Mesothelial cell of epicardium (in vitro differentiated cells): ENCODE measurements at regions not wholly inside any gene's neighbourhood (a gene's known extent, or its start where the extent isn't known, plus 50 kb on each side); places are given as distances from the start of the nearest gene placed in this dataset.
A peak's percentile ranks its signal among the peaks of the same experiment; 100 is the strongest.

Source experiments
- DNase-seq, 2 experiments: peaks; one replicate each; pipeline ENCODE4 v3.0.0; 2021; ENCODE audit warnings: low spot score in 2 of 2; ENCODE audit not compliant: unreplicated experiment in 2 of 2
- H3K27ac Mint-ChIP-seq: 2 replicates; pipeline ENCODE4 v1.8.0; 2021; ENCODE audit warnings: mixed read lengths
- H3K27me3 Mint-ChIP-seq: 2 replicates; pipeline ENCODE4 v1.8.0; 2021; ENCODE audit warnings: low read depth, mixed read lengths
- H3K36me3 Mint-ChIP-seq: 2 replicates; pipeline ENCODE4 v1.8.0; 2021; ENCODE audit warnings: mixed read lengths
- H3K4me1 Mint-ChIP-seq: 2 replicates; pipeline ENCODE4 v1.8.0; 2021; ENCODE audit warnings: mixed read lengths
- H3K4me3 Mint-ChIP-seq: 2 replicates; pipeline ENCODE4 v1.8.0; 2021; ENCODE audit warnings: mild to moderate bottlenecking, moderate library complexity, mixed read lengths
- H3K9me3 Mint-ChIP-seq: 2 replicates; pipeline ENCODE4 v1.8.0; 2021; ENCODE audit warnings: mixed read lengths
- TF ChIP-seq, protein P1 (sequence below): fragments of 200-600 bp; sonication (generic); IDR thresholded peaks from one replicate; pipeline ENCODE4 v1.5.0; 2021; ENCODE audit warnings: antibody characterized with exemption; ENCODE audit not compliant: unreplicated experiment

DNA sequence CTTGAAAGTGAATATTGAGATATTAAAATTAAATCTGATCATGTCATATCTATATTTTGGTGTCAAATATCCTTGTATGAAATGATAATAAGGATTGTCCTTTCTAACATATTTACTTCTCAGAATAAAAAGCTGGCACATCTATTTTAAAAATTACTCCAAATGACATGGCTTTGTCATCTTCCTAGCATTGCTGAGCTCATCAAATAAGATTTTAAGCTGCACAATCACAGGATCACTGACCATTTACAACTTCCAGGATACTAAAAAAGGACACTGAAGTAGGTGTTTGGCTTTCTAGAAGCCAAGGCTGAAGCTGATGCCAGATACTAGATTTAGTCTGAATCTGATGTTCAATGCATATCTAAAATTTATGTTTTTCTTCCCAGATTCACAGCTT lies 351.1 kb downstream of the BMP4 start:
- Mint-ChIP-seq H3K27ac (no peak overlapping the region), H3K36me3 (no peaks in the 10 kb centered on the region), H3K27me3 (no peaks in the 10 kb centered on the region), H3K4me3 (no peak overlapping the region), H3K4me1 (no peaks in the 10 kb centered on the region), H3K9me3 (no peaks in the 10 kb centered on the region)
- DNase-seq, result no peak
- TF ChIP-seq, protein P1, sequence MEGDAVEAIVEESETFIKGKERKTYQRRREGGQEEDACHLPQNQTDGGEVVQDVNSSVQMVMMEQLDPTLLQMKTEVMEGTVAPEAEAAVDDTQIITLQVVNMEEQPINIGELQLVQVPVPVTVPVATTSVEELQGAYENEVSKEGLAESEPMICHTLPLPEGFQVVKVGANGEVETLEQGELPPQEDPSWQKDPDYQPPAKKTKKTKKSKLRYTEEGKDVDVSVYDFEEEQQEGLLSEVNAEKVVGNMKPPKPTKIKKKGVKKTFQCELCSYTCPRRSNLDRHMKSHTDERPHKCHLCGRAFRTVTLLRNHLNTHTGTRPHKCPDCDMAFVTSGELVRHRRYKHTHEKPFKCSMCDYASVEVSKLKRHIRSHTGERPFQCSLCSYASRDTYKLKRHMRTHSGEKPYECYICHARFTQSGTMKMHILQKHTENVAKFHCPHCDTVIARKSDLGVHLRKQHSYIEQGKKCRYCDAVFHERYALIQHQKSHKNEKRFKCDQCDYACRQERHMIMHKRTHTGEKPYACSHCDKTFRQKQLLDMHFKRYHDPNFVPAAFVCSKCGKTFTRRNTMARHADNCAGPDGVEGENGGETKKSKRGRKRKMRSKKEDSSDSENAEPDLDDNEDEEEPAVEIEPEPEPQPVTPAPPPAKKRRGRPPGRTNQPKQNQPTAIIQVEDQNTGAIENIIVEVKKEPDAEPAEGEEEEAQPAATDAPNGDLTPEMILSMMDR, result no peak

DNA sequence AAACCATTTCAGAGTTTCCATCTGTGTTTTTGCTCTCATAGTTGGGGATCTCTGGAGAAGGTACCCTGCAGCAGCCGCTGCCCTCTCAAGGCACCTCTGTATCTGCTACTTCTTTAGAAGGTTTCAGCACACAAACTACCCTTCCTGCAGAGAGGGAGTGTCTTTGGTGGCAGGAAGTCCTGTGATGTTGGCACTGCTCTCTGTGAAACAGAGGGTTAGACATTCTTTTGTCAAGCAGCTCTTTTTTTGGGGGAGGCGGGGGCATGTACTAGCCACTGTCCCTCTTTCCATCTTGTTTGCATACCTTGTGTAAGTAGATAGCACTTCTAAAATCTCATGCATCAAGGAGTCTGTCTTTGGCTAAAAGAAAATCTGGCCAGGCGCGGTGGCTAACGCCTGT lies 352.6 kb downstream of the BMP4 start:
- no peaks in the 10 kb centered on the region for H3K36me3 Mint-ChIP-seq
- no peak for DNase-seq

DNA sequence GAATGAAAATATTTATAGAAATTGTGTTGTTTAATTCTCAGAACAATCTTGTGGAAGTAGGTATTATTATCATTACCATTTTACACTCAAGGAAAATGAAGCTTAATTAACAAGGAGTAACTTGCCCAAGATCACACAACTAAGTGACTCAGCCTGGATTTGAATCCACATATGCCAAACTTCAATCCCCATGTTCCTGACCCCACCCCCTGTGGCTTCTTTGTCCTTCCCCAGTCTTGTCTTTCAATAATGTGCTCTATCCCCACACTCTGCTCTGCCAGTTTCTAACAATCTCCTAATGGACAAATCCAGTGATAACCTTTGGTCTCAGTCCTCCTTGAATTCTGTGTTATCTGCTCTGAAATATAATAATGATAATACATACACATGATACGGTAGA lies 355.2 kb downstream of the BMP4 start:
- H3K27ac Mint-ChIP-seq, result no peak overlapping the region
- H3K4me1 Mint-ChIP-seq, result peaks cover 9% of the 10 kb centered on the region
- TF ChIP-seq, protein P1, result no peak

More for the DNA sequence above, 352.6 kb downstream of the BMP4 start:
- H3K9me3 Mint-ChIP-seq, result no peaks in the 10 kb centered on the region
- H3K4me1 Mint-ChIP-seq, result peaks cover 9% of the 10 kb centered on the region
- no peak overlapping the region for H3K27ac Mint-ChIP-seq
- TF ChIP-seq, protein P1, result no peak
- H3K4me3 Mint-ChIP-seq, result no peak overlapping the region
- H3K27me3 Mint-ChIP-seq, result no peaks in the 10 kb centered on the region

DNA sequence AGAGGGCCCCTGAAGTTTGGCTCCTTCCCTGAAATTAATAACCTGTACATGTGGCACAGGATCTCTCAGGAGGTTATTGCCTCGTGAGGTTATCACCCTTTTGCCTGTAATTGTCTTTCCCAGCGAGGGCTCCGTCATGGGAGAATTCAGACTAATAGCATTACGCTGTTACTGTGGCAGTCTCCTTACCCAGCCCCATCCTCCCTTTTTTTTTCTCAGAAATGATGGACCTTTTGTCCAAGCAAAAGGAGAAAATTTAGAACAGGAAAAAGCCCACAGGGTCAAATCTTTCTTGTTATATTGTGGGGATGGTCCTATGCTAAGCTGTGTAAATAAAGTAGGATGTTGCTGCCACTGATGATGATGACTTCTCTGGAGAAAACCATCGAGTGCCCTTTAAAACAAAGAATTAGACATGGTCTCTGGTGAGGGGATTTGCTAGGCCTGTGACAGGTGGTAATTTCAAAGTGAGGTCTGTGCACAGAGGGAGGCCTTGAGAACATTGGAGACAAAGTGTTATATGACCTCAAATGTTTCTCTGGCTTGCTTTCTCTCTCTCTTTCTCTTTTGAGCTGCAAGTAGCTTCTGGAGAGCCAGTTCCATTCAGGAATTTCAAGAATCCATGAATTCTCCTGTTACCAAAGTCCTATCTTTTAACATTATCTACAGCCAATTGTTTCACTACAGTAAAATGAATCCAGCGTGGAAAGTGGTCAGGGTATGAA lies 357.2 kb downstream of the BMP4 start:
- no peak overlapping the region for H3K4me3 Mint-ChIP-seq
- peaks cover 6% of the 10 kb centered on the region for H3K9me3 Mint-ChIP-seq
- H3K36me3 Mint-ChIP-seq, result no peaks in the 10 kb centered on the region
- peaks cover 9% of the 10 kb centered on the region for H3K4me1 Mint-ChIP-seq
- peak overlapping the region; percentile 43 for H3K27ac Mint-ChIP-seq
- H3K27me3 Mint-ChIP-seq, result no peaks in the 10 kb centered on the region
- TF ChIP-seq, protein P1, result no peak
- DNase-seq, result no peak

More for the DNA sequence above, 355.2 kb downstream of the BMP4 start:
- Mint-ChIP-seq H3K9me3 (no peaks in the 10 kb centered on the region), H3K27me3 (no peaks in the 10 kb centered on the region), H3K36me3 (no peaks in the 10 kb centered on the region), H3K4me3 (no peak overlapping the region)
- no peak for DNase-seq

DNA sequence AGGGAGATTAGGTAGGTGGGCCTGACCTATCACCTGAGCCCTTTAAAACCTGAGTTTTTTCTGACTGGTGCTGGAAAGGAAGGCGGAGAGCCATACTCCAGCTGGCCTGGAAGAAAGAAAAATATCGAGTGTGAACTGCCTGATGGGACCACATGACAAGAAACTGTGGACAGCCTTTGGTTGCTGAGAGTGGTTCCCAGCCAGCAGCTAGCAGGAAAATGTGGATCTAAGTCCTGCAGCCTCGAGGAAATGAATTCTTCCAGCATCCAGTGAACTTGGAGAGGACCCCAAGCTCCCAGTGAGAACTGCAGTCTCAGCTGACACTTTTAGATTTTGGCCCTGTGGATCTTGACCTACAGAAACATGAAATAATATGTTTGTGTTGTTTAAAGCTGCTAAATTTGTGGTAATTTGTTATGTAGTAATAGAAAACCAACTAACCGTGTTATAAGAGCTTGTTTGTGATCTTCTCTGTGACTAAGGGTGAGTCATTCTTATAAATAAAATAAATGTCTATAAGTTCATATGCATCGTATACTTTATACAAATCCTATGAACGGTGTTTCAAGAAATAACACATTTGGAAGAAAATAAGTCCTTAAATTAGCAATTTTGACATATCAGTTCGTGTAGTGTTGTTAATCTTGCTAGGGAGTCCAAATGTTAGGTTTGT lies 359.6 kb downstream of the BMP4 start:
- H3K27ac Mint-ChIP-seq, result no peak overlapping the region
- DNase-seq, result no peak
- no peaks in the 10 kb centered on the region for H3K36me3 Mint-ChIP-seq
- no peaks in the 10 kb centered on the region for H3K27me3 Mint-ChIP-seq
- H3K9me3 Mint-ChIP-seq, result peaks cover 6% of the 10 kb centered on the region
- no peak overlapping the region for H3K4me3 Mint-ChIP-seq
- H3K4me1 Mint-ChIP-seq, result peaks cover 9% of the 10 kb centered on the region
- TF ChIP-seq, protein P1, result no peak
